Glomerular visceral epithelial cell (primary cell): ENCODE measurements at regions not wholly inside any gene's neighbourhood (a gene's known extent, or its start where the extent isn't known, plus 50 kb on each side); places are given as distances from the start of the nearest gene placed in this dataset.

ENCODE experiments used
- DNase-seq: peaks from one replicate; pipeline ENCODE4 v3.0.0-alpha.2; 2016; ENCODE audit errors: extremely low spot score

GRCh38 chr12:127438512-127439244 is 828.3 kb upstream of the TMEM132C start:
- no peak for DNase-seq

- DNase-seq, result no peak
These were observed 821.3 kb upstream of the TMEM132C start for GRCh38 chr12:127445581-127446139.

GRCh38 chr12:127448906-127449305 is 818.1 kb upstream of the TMEM132C start:
- no peak for DNase-seq

- no peak for DNase-seq
These were observed 816.1 kb upstream of the TMEM132C start for GRCh38 chr12:127450826-127451225.

GRCh38 chr12:127455347-127456265 is 811.4 kb upstream of the TMEM132C start:
- peak; percentile 2 for DNase-seq

GRCh38 chr12:127457726-127458125 is 809.2 kb upstream of the TMEM132C start:
- no peak for DNase-seq

- DNase-seq, result no peak
These were observed 807.8 kb upstream of the TMEM132C start for GRCh38 chr12:127459166-127459565.

GRCh38 chr12:127459687-127460086 is 807.3 kb upstream of the TMEM132C start:
- no peak for DNase-seq

- DNase-seq, result no peak
These were observed 803.7 kb upstream of the TMEM132C start for GRCh38 chr12:127463237-127463636.

GRCh38 chr12:127469331-127469730 is 797.6 kb upstream of the TMEM132C start:
- DNase-seq, result no peak

GRCh38 chr12:127473766-127474165 is 793.2 kb upstream of the TMEM132C start:
- no peak for DNase-seq

- no peak for DNase-seq
These were observed 787.7 kb upstream of the TMEM132C start for GRCh38 chr12:127479256-127479655.

- no peak for DNase-seq
These were observed 786.1 kb upstream of the TMEM132C start for GRCh38 chr12:127480775-127481314.

GRCh38 chr12:127482950-127483349 is 784.0 kb upstream of the TMEM132C start:
- DNase-seq, result no peak

- DNase-seq, result peak; percentile 85
These were observed 781.4 kb upstream of the TMEM132C start for GRCh38 chr12:127485528-127485927.

- no peak for DNase-seq
These were observed 779.9 kb upstream of the TMEM132C start for GRCh38 chr12:127487031-127487430.

GRCh38 chr12:127489061-127489460 is 777.9 kb upstream of the TMEM132C start:
- no peak for DNase-seq

- no peak for DNase-seq
These were observed 771.7 kb upstream of the TMEM132C start for GRCh38 chr12:127494961-127495915.

- DNase-seq, result no peak
These were observed 770.7 kb upstream of the TMEM132C start for GRCh38 chr12:127496255-127496654.

- no peak for DNase-seq
These were observed 766.4 kb upstream of the TMEM132C start for GRCh38 chr12:127500512-127501035.

GRCh38 chr12:127501916-127502315 is 765.1 kb upstream of the TMEM132C start:
- DNase-seq, result peak; percentile 20
